ENCODE measurements at regions not wholly inside any gene's neighbourhood (a gene's known extent, or its start where the extent isn't known, plus 50 kb on each side); places are given as distances from the start of the nearest gene placed in this dataset.

DNA sequence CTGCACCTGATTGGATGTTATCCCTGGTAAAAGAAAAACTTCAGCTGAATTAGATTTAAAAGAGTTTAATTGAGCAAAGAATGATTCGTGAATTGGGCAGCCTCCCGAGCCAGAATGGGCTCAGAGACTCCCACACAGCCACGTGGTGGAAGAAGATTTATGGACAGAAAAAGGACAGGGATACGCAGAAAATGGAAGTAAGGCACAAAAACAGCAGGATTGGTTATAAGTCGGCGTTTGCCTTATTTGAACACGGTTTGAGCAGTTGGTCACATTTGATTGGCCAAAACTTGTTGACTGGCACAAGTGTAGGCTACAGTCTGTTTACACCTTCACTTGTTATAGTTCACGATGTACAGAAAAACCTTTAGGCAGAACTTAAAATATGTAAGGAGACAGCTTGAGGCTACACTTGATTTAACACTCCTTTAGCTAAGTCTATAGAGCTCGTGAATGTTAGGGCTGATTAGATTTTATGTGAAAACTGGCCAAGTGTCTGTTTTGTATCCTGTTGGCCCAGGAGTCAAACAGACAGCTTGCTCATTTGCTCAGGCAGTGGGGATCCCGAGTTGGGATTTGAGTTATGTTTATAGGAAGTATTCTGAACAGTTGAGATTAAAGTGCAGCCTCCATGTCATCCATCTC, 119.5 kb upstream of the SHISA6 start:
- TF ChIP-seq, protein P1, sequence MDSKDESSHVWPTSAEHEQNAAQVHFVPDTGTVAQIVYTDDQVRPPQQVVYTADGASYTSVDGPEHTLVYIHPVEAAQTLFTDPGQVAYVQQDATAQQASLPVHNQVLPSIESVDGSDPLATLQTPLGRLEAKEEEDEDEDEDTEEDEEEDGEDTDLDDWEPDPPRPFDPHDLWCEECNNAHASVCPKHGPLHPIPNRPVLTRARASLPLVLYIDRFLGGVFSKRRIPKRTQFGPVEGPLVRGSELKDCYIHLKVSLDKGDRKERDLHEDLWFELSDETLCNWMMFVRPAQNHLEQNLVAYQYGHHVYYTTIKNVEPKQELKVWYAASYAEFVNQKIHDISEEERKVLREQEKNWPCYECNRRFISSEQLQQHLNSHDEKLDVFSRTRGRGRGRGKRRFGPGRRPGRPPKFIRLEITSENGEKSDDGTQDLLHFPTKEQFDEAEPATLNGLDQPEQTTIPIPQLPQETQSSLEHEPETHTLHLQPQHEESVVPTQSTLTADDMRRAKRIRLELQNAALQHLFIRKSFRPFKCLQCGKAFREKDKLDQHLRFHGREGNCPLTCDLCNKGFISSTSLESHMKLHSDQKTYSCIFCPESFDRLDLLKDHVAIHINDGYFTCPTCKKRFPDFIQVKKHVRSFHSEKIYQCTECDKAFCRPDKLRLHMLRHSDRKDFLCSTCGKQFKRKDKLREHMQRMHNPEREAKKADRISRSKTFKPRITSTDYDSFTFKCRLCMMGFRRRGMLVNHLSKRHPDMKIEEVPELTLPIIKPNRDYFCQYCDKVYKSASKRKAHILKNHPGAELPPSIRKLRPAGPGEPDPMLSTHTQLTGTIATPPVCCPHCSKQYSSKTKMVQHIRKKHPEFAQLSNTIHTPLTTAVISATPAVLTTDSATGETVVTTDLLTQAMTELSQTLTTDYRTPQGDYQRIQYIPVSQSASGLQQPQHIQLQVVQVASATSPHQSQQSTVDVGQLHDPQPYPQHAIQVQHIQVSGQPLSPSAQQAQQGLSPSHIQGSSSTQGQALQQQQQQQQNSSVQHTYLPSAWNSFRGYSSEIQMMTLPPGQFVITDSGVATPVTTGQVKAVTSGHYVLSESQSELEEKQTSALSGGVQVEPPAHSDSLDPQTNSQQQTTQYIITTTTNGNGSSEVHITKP (IDR thresholded peaks at IDR 0.05; ENCODE audit: partially characterized antibody) = no peak
- TF ChIP-seq, protein P2, sequence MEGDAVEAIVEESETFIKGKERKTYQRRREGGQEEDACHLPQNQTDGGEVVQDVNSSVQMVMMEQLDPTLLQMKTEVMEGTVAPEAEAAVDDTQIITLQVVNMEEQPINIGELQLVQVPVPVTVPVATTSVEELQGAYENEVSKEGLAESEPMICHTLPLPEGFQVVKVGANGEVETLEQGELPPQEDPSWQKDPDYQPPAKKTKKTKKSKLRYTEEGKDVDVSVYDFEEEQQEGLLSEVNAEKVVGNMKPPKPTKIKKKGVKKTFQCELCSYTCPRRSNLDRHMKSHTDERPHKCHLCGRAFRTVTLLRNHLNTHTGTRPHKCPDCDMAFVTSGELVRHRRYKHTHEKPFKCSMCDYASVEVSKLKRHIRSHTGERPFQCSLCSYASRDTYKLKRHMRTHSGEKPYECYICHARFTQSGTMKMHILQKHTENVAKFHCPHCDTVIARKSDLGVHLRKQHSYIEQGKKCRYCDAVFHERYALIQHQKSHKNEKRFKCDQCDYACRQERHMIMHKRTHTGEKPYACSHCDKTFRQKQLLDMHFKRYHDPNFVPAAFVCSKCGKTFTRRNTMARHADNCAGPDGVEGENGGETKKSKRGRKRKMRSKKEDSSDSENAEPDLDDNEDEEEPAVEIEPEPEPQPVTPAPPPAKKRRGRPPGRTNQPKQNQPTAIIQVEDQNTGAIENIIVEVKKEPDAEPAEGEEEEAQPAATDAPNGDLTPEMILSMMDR (IDR thresholded peaks at IDR 0.05 in 2 of 3, conservative IDR thresholded peaks at IDR 0.05 in 1 of 3; ENCODE audit: insufficient read depth in 2 of 3, low read depth in 1 of 3, low read length in 3 of 3) = no peak
- TF ChIP-seq ZNF274 (IDR thresholded peaks at IDR 0.05; ENCODE audit: borderline replicate concordance, low read depth, low read length) (no peak), MAFG (tag; conservative IDR thresholded peaks at IDR 0.05) (no peak), FOSL1 (tag; conservative IDR thresholded peaks at IDR 0.05) (no peak), ERF (CRISPR knock-in tag; IDR thresholded peaks at IDR 0.05) (no peak), POLR2A (conservative IDR thresholded peaks at IDR 0.05) (no peak), EZH2 (IDR thresholded peaks at IDR 0.05; ENCODE audit: borderline replicate concordance, low read depth, low read length) (no peak)
